Thyroid gland (tissue), 4 donors: ENCODE measurements at regions not wholly inside any gene's neighbourhood (a gene's known extent, or its start where the extent isn't known, plus 50 kb on each side); places are given as distances from the start of the nearest gene placed in this dataset.

Experiments
- CTCF ChIP-seq, 6 experiments: fragments of 200-600 bp in 3 of 6; fragments of 450-650 bp in 3 of 6; sonication (generic) in 3 of 6; IDR thresholded peaks; one replicate each; pipeline ENCODE4 v1.5.1; 2016 to 2019; ENCODE audit warnings: antibody characterized with exemption in 6 of 6, mild to moderate bottlenecking in 2 of 6, inconsistent platforms in 1 of 6, moderate library complexity in 1 of 6
- POLR2A ChIP-seq, 2 donors: fragments of 450-650 bp; IDR thresholded peaks; one replicate each; pipeline ENCODE4 v1.6.1; 2017; ENCODE audit warnings: antibody characterized with exemption in 2 of 2, mild to moderate bottlenecking in 2 of 2, moderate library complexity in 1 of 2

- TF ChIP-seq CTCF (IDR thresholded peaks at IDR 0.05), result no peak
- no peak for TF ChIP-seq POLR2A (IDR thresholded peaks at IDR 0.05)
These were observed 68.0 kb upstream of the MAGED1 start for GRCh38 chrX:51825436-51825835.
